ENCODE measurements at regions not wholly inside any gene's neighbourhood (a gene's known extent, or its start where the extent isn't known, plus 50 kb on each side); places are given as distances from the start of the nearest gene placed in this dataset.

GRCh38 chr14:98131406-98131805 lies 1140.6 kb downstream of the BCL11B start:
- TF ChIP-seq EZH2 (IDR thresholded peaks at IDR 0.05; ENCODE audit: borderline replicate concordance, low read length) (no peak), CTCF (conservative IDR thresholded peaks at IDR 0.05 in 1 of 2, IDR thresholded peaks at IDR 0.05 in 1 of 2; ENCODE audit: extremely low read depth in 1 of 2, insufficient read depth in 1 of 2, low read depth in 1 of 2, low read length in 2 of 2) (no peak)

Measured in mammary epithelial cell (primary cell).